Activated effector memory CD4-positive, alpha-beta T cell treated with anti-CD3 and anti-CD28 coated beads, Interleukin-2, amount 50 U/mL, for 16 hours (primary cell): ENCODE measurements at regions not wholly inside any gene's neighbourhood (a gene's known extent, or its start where the extent isn't known, plus 50 kb on each side); places are given as distances from the start of the nearest gene placed in this dataset.
"Not testable (repeated sequence)": the region's sequence is repeated elsewhere in the genome, so short reads cannot be mapped to it uniquely, and the experiment has no call there.

Experiments
- DNase-seq: peaks from one replicate; pipeline ENCODE4 v3.0.0-alpha.2; 2020

DNA sequence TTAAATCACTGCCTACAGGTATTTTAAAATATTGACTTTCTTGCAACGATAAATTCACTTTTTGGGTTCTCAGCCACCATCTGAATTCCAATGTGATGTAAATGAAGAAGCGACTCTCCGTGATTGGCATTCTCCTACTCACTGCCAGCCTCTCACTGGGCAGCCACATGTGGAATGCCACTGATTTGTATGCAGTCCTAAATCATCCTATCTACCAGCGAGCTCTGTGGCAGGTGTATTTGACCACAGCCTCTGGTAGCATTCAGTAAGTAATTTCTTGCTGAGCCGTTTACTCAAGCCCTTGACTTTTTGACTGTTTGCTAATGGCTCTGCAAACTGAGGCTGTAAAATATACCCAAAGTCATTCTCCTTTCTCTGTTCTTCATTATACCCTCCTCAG is 559.0 kb upstream of the SLC10A2 start:
- DNase-seq: no peak

GRCh38 chr13:103618151-103618550 is 551.9 kb upstream of the SLC10A2 start:
- DNase-seq: no peak

- DNase-seq: no peak
These were observed 549.6 kb upstream of the SLC10A2 start for GRCh38 chr13:103615771-103616170.

DNA sequence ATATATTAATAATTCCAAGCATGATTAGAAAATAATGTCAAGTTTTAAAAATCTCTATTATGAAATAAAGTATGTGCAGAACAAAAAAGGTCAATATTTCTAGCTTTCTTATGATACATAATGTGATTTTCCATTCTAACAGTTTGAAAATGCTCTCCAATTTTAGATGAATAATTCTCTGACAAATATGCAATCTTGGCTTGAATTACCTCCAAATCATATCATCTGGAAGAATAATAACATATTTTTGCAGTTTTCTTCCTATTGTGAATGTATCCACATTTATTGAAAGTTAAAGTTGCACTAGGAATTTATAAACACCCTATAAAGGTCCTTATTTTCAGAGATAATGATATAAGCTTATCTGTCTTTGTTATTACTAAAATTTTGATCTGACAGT is 548.5 kb upstream of the SLC10A2 start:
- no peak for DNase-seq

- DNase-seq: no peak
These were observed 541.8 kb upstream of the SLC10A2 start for GRCh38 chr13:103607995-103608394.

DNA sequence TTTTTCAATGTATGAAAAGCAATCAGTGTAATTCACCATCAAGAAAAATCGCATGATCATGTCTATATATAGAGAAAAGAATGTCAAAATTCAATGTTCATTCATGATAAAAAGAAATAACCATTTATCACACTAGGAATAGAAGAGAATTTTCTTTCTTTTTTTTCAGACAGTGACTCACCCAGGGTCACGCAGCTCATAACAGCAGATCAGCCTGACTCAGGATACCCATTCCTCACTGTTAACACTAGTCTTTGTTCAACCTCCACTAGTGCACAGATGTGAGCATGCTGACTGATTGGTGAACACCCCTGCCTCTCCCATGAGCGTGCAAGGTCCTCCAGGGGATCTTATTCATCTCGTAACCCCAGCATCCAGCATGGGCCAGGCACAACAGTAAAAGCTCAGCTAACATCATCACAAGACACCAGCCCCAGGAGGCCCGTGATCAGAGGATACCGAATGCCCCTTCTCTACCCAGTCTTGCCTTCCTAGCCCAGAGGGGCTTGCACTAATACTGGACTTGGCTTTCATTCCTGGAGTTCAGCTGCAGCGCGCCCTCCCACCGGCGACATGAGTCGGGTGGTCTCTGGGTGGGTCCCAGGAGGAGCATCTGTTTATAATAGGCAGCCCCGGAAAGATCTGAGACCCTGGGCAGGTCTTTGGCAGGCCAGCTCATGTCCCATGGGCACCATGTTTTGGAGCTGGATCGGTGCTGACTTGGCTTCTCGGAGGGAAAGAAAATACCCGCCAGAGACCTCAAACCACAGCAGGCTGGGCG is 539.5 kb upstream of the SLC10A2 start:
- DNase-seq: no peak

- DNase-seq: not testable (repeated sequence)
These were observed 533.7 kb upstream of the SLC10A2 start for GRCh38 chr13:103599870-103600269.

DNA sequence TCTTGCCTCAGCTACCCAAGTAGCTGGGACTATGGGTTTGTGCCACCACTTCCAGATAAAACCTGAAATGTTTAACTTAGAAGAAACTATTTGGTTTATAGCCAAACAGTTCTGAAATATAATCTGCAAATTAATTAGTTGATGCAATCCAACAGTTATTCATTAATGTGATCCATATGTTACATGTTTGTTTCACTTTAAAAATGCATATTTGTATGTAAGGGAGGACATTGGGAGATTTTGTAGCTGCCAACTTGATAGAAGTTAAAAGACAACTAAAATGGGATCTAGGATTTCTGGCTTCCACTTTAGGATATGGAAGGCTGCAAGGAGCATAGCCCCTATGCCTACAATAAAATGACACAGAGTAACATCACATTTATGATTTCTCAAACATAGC is 532.5 kb upstream of the SLC10A2 start:
- no peak for DNase-seq

DNA sequence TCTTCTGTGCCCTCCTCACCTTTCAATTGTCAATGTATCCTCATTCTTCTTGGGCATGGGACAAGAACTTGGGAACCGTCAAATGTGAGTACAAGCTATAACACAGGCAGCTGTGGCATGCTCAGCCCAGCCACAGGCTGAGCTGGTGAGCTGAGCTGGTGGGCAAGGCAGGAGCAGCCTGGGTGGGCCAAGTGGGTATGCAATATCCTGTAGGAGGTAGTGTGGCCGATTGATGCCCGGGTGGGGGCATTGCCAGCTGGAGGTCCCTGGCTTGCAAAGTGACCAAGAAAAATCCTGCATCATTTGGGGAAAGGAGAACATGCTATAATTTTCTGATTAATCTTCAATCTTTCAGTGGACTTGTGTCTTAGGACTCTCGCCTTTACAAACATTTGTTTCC is 507.2 kb upstream of the SLC10A2 start:
- no peak for DNase-seq

GRCh38 chr13:103568314-103568713 is 502.1 kb upstream of the SLC10A2 start:
- DNase-seq: no peak

DNA sequence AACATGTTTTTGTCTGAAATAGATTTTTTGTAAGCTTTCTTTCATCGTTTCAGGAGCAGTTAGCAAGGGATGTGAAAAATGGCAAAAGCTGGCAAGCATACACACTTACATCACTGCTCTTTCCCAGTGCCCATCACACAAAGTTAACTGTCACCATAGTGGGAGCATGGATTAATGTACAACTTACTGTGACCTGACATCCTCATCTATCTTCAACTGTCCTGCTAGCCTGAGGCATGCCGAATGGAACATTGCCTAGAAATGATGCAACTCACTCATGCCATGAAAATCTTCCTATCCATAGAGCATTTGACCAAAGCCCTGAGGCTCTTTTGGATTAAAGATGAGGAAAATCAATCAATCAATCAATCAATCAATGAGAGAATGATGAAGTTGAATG is 491.7 kb upstream of the SLC10A2 start:
- DNase-seq: no peak

GRCh38 chr13:103556681-103557080 is 490.5 kb upstream of the SLC10A2 start:
- DNase-seq: no peak

- DNase-seq: no peak
These were observed 481.7 kb upstream of the SLC10A2 start for GRCh38 chr13:103547914-103548313.

- no peak for DNase-seq
These were observed 480.1 kb upstream of the SLC10A2 start for GRCh38 chr13:103546271-103546670.

GRCh38 chr13:103542648-103543047 is 476.4 kb upstream of the SLC10A2 start:
- no peak for DNase-seq

GRCh38 chr13:103540382-103540765 is 474.2 kb upstream of the SLC10A2 start:
- no peak for DNase-seq

- no peak for DNase-seq
These were observed 473.6 kb upstream of the SLC10A2 start for GRCh38 chr13:103539721-103540381.

- DNase-seq: no peak
These were observed 473.0 kb upstream of the SLC10A2 start for GRCh38 chr13:103539265-103539664.

DNA sequence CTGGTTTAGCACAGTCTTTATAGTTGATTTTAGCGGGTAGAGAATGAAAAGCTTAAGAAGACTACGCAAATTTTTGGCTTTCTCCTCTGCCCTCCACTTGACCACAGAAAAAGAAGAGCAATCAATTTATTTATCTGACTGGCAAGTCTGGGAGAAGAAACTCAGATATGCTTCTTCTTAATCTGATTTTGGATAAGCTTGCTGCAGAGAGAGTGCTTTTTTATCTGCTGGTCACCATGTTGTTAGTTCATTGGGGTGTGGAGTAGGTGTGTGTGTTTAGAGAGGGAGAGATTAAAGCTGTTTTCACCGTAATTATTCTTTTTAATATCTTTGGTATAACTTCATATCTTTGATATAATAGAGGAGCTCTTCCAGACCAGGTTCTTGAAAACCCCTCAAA is 471.4 kb upstream of the SLC10A2 start:
- DNase-seq: no peak

DNA sequence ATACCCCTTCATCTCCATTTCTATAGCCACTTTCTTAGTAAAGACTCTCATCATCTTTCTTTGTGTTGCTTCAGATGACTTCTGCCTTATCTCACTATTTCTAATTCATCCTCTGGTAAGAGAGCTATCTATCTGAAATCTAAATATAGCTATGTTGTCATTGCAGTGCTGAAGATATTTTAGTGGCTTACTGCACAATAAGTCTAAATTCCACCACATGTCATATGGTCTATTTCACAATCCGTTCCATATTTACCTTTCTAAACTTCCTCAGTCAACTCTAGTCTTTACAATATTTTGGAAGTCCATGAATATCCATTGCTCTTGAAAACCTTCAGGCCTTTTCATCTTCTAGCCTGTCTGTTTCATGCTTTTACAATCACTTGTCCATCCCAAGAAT is 465.1 kb upstream of the SLC10A2 start:
- DNase-seq: no peak

DNA sequence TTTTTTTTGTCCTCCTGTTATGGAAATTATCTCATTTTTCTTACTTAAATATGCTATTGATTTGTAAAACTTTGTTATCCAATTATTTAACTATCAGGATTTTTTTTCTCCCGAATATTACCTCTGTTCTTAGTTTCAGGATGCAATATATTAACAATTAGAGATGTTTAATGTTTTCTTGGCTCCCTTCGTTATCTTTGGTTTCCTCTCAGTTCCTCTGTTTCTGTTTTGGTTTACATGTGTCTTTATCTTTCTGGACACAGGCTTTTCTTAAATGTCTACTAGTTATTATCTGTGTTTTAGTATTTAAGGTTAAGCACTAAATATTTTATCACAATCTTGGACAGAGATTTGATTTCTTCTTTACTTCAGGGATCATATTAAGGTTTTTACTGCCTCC is 462.2 kb upstream of the SLC10A2 start:
- DNase-seq: no peak

DNA sequence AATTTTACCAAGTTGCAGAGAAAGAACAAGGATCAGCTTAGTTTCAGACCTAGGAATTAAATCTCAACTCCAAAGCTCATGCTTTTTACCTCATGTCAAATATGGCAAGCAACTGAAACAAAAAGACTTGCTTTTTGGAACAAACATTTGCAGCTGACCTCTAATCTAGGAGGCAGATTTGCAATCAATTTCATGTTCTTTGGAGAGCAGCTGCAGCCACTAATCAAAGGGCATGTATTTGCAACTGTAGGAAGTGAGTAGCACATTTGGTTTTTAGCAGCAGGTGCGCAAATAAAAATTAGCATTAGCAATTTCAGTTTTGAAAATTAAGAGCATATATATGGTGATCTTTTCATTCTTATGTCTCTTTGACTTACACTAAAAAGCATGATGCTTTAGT is 459.3 kb upstream of the SLC10A2 start:
- DNase-seq: no peak

- DNase-seq: no peak
These were observed 457.6 kb upstream of the SLC10A2 start for GRCh38 chr13:103523858-103524257.

DNA sequence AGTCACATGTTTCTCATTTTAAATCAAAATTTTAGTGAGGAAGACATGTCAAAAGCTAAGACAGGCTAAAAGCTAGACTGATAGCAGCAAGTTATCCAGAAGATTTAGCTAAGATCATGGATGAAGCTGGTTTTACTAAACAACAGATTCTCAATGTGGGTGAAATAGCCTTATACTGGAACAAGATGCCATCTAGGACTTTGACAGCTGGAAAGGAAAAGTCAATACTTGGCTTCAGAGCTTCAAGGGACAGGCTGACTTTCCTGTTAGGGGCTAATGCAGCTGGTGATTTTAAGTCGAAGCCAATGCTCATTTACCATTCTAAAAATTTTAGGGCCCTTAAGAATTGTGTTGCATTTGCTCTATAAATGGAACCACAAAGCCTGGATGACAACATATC is 455.3 kb upstream of the SLC10A2 start:
- no peak for DNase-seq

DNA sequence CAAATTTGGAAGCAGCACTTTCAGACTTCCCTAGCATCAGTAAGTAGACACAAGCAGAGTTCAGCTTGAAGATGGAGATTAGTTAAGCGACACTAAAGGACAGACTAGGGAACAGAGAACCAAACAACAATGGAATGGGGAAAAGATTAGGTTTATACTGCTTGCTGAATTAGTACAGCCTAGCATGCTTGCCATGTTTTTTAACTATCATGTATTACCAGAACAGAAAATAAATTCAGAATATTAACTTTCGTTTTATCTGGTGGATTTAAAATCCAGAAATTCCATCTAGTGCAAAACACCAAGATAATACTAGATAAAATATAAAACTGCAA is 451.5 kb upstream of the SLC10A2 start:
- no peak for DNase-seq
